Left lung (tissue), 4 donors: ENCODE measurements at regions not wholly inside any gene's neighbourhood (a gene's known extent, or its start where the extent isn't known, plus 50 kb on each side); places are given as distances from the start of the nearest gene placed in this dataset.

ENCODE experiments used
- ATAC-seq: fragments of 200-7000 bp; cut with Tn5 transposase; one replicate; pipeline ENCODE4 v1.9.1; 2020; ENCODE audit warnings: moderate library complexity
- DNase-seq, 4 donors: peaks; one replicate each; pipeline ENCODE4 v3.0.0-alpha.2; 2013 to 2020
- H3K27ac ChIP-seq, 2 donors: fragments of 200-600 bp; sonication (generic) in 1 of 2; one replicate each; pipeline versions ENCODE4 v1.5.0 to v1.8.0; 2020 to 2021
- H3K27me3 ChIP-seq, 2 donors: fragments of 200-600 bp; sonication (generic) in 1 of 2; one replicate each; pipeline versions ENCODE4 v1.5.0 to v1.8.0; 2020 to 2021
- H3K36me3 ChIP-seq, 2 donors: fragments of 200-600 bp; sonication (generic) in 1 of 2; one replicate each; pipeline versions ENCODE4 v1.5.0 to v1.8.0; 2020 to 2021
- H3K4me1 ChIP-seq, 2 donors: fragments of 200-600 bp; one replicate each; pipeline ENCODE4 v1.8.0; 2021
- H3K4me3 ChIP-seq, 2 donors: fragments of 200-600 bp; sonication (generic) in 1 of 2; one replicate each; pipeline versions ENCODE4 v1.5.0 to v1.8.0; 2020 to 2021; ENCODE audit warnings: mild to moderate bottlenecking in 1 of 2
- H3K9me3 ChIP-seq, 2 donors: fragments of 200-600 bp; sonication (generic) in 1 of 2; one replicate each; pipeline versions ENCODE4 v1.5.0 to v1.8.0; 2020 to 2021
- intact Hi-C, 2 donors: fragments of 100-400 bp; cut with DNase I; formaldehyde crosslinking; loops; one replicate each; pipeline versions ENCODE4 v1.11.2 to v1.14.2; 2022
- TF ChIP-seq, protein P1 (sequence below), 2 donors: fragments of 200-600 bp; sonication (generic) in 1 of 2; IDR thresholded peaks; one replicate each; pipeline versions ENCODE4 v1.5.0 to v1.8.0; 2021; ENCODE audit warnings: antibody characterized with exemption in 2 of 2
- donor health status: DM: no; HTN: yes; CAD: no.
- donor health status: DM: no; HTN: no; CAD: no.

DNA sequence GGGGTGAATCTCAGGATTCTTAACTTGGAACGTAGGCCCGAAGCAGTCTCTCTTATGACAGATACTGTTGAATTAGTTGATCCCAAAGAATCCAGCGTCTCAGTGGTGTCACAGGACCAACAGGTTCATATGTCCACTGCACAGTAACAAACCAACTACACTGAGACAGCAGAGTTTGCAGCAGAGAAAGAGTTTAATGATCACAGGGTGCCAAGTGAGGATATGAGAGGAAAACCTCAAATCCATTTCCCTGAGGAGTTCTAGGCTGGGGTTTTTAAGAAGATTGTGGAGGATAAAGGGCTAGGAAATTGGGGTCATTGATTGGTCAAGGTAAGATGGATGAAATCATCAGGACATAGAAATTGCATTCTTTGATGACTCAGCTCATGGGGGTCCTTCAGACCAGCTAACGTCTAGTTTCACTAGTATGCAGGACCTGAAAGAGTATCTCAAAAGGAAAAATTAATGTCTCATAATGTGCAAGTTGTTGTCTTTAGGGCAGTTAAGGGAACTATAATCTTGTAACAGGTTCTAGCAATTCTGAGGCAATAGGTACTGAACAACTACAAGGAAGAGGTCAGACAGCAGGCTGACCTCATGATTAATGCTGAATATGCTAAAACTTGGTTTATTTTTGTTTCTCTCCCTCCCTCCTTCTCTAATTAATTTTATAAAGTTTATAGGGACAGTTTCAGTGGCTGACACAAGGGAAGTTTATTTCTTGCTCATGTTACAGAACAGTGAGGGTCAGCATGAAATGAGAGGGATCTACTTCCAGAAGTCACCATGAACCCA, 310.9 kb upstream of the NEBL start:
- peaks cover 0 to 17% of the 10 kb centered on the region in 2 donors for H3K9me3 ChIP-seq
- DNase-seq = no peak
- no peak overlapping the region for H3K4me3 ChIP-seq
- no peaks in the 10 kb centered on the region for H3K27me3 ChIP-seq
- no peak for ATAC-seq
- TF ChIP-seq, protein P1, sequence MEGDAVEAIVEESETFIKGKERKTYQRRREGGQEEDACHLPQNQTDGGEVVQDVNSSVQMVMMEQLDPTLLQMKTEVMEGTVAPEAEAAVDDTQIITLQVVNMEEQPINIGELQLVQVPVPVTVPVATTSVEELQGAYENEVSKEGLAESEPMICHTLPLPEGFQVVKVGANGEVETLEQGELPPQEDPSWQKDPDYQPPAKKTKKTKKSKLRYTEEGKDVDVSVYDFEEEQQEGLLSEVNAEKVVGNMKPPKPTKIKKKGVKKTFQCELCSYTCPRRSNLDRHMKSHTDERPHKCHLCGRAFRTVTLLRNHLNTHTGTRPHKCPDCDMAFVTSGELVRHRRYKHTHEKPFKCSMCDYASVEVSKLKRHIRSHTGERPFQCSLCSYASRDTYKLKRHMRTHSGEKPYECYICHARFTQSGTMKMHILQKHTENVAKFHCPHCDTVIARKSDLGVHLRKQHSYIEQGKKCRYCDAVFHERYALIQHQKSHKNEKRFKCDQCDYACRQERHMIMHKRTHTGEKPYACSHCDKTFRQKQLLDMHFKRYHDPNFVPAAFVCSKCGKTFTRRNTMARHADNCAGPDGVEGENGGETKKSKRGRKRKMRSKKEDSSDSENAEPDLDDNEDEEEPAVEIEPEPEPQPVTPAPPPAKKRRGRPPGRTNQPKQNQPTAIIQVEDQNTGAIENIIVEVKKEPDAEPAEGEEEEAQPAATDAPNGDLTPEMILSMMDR (IDR thresholded peaks at IDR 0.05) = no peak
- no peak overlapping the region for H3K27ac ChIP-seq
- intact Hi-C loops = no loop called here
- no peaks in the 10 kb centered on the region for H3K36me3 ChIP-seq
- H3K4me1 ChIP-seq = no peaks in the 10 kb centered on the region

DNA sequence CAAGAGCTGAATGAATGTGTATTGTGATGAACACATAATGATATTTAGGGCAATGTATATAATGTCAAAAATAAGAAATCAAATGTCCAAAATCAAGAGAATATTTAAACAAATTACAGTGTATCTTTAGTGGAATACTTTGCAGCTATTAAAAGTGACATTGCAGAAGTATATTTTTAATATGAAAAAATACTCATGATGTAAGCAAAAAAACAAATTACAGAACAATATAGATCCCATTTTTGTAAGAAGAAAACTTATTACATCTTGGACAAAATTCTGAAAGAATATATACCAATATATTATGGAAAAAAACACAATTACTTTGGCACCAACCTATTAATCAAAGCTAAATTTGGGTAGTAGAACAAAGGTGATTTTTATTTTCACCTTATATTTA, 308.2 kb upstream of the NEBL start:
- no peaks in the 10 kb centered on the region for H3K4me1 ChIP-seq
- no peaks in the 10 kb centered on the region for H3K27me3 ChIP-seq
- peaks cover 0 to 17% of the 10 kb centered on the region in 2 donors for H3K9me3 ChIP-seq
- TF ChIP-seq, protein P1 (IDR thresholded peaks at IDR 0.05) = no peak
- DNase-seq = no peak
- no peak for ATAC-seq
- H3K36me3 ChIP-seq = no peaks in the 10 kb centered on the region
- intact Hi-C loops = no loop called here
- H3K27ac ChIP-seq = no peak overlapping the region
- H3K4me3 ChIP-seq = no peak overlapping the region

DNA sequence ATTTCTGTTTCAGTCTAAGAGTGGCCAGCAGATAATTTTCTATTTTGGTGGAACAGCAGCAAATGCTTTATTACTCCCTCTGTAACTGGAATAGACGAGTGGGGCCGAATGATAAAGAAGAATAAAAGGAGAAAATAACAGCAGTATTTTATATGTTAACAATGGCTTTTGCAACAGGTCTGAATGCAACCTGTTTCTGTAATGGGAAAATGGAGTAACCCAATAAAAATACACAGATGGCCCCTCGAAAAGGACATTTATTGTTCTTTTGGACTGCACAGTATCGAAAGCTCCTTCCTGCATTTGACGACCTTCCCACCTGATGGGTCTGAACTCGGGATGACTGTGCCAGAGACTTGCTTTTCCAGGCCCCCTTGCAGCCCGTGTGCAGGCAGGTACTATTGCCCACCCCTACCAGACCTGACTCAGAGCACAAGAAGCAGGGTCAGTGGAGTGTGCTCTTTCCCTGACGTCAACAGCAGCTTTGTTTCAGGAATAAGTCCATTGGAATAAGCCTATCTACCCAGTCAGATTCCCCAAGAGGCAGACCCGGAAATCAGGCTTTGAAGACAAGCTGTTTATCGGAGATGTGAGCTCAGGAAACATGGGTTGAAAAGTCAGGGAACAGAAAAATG, 306.5 kb upstream of the NEBL start:
- TF ChIP-seq, protein P1 (IDR thresholded peaks at IDR 0.05) = no peak
- no peak for ATAC-seq
- Histone ChIP-seq H3K9me3 (peaks cover 0 to 16% of the 10 kb centered on the region in 2 donors), H3K36me3 (no peaks in the 10 kb centered on the region), H3K27ac (no peak overlapping the region), H3K27me3 (no peaks in the 10 kb centered on the region), H3K4me1 (no peaks in the 10 kb centered on the region), H3K4me3 (no peak overlapping the region)
- no peak for DNase-seq
- intact Hi-C loops = no loop called here

DNA sequence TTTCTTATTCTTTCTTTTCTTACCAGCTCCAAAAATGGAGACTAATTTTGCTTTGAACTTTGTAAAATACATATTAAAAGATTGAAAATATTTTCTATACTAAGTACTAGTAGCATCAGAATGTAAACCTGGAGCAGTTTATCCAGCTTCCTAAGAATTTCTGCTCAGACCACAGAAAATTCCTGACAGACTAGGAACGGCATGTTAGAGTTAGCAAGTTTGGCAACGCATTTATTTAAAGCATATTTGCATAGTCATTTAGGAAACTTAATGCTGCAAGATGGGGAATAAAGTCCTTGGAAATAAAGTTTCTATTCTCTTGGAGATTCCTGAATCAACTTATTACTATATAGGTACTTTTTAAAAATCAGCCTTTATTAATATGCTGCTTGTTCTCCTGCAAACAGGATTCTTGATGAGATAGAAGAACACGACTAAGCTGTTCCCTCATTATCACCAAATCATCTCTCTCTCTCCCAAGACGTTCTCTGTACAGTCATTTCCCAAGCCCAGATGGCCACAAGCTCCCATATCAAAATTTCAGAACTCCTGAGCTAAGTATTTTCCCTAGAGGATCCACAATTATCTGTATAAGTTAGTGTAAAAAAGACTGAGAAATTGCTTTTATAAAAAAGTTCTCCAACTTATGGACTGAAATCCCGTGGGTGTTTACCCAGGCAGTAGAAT, 305.8 kb upstream of the NEBL start:
- no peak overlapping the region for H3K27ac ChIP-seq
- H3K9me3 ChIP-seq = peaks cover 0 to 18% of the 10 kb centered on the region in 2 donors
- no peaks in the 10 kb centered on the region for H3K27me3 ChIP-seq
- H3K4me1 ChIP-seq = no peaks in the 10 kb centered on the region
- H3K36me3 ChIP-seq = no peaks in the 10 kb centered on the region
- no peak overlapping the region for H3K4me3 ChIP-seq
- DNase-seq = no peak
- TF ChIP-seq, protein P1 (IDR thresholded peaks at IDR 0.05) = no peak
- intact Hi-C loops = no loop called here
- ATAC-seq = no peak

DNA sequence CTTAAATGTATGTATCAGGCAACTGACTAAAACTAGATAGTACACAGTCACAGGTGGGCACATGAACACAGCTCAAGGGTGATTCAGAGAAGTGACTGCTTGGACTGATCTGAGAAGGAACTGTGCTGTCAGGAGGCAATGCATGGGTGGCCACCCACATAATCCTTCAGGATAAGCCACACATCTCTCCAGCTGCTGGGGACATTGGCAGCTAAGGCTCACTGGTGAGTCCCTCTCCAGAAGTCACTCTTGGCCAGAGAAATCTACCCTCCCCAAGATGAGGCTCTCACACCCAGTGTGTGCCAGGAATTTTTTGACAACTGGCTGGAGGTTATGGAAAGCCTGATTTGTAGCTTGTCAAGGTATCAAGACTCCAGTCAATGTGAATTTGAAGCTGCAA, 302.4 kb upstream of the NEBL start:
- H3K36me3 ChIP-seq = no peaks in the 10 kb centered on the region
- H3K4me1 ChIP-seq = no peaks in the 10 kb centered on the region
- TF ChIP-seq, protein P1 (IDR thresholded peaks at IDR 0.05) = no peak
- H3K4me3 ChIP-seq = no peak overlapping the region
- intact Hi-C loops = no loop called here
- H3K27ac ChIP-seq = no peak overlapping the region
- H3K27me3 ChIP-seq = no peaks in the 10 kb centered on the region
- ATAC-seq = no peak
- H3K9me3 ChIP-seq = peaks cover 0 to 16% of the 10 kb centered on the region in 2 donors
- no peak for DNase-seq
